ENCODE measurements at regions not wholly inside any gene's neighbourhood (a gene's known extent, or its start where the extent isn't known, plus 50 kb on each side); places are given as distances from the start of the nearest gene placed in this dataset.

DNA sequence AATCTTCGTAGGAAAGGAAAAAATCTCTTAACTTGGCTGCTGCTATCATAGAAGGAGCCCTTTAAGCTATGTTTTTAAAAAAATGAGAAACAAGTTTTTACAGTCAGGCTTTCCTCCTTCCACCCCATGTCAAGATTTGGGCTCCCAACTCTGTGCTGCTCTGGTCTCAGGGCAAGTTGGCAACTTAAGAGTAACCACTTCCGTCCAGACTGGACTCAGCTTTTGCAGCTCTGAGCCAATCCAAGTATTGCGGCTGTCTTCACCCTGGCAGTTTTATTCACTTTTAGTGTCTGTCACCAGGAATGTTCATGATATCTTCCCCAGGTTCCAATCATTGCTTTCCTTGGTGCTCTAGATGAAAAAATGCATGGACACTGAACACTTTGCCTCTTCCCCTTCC is 115.9 kb upstream of the GAS1 start:
- H3K4me3 ChIP-seq = no peak overlapping the region
- H3K36me3 ChIP-seq = no peaks in the 10 kb centered on the region
- H3K4me1 ChIP-seq = no peaks in the 10 kb centered on the region
- no peaks in the 10 kb centered on the region for H3K27me3 ChIP-seq (ENCODE audit: low read depth)
- TF ChIP-seq, protein P1, sequence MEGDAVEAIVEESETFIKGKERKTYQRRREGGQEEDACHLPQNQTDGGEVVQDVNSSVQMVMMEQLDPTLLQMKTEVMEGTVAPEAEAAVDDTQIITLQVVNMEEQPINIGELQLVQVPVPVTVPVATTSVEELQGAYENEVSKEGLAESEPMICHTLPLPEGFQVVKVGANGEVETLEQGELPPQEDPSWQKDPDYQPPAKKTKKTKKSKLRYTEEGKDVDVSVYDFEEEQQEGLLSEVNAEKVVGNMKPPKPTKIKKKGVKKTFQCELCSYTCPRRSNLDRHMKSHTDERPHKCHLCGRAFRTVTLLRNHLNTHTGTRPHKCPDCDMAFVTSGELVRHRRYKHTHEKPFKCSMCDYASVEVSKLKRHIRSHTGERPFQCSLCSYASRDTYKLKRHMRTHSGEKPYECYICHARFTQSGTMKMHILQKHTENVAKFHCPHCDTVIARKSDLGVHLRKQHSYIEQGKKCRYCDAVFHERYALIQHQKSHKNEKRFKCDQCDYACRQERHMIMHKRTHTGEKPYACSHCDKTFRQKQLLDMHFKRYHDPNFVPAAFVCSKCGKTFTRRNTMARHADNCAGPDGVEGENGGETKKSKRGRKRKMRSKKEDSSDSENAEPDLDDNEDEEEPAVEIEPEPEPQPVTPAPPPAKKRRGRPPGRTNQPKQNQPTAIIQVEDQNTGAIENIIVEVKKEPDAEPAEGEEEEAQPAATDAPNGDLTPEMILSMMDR (IDR thresholded peaks at IDR 0.05) = no peak
- intact Hi-C loops (cut with DNase I) = no loop called here
- no peak for ATAC-seq
- no peaks in the 10 kb centered on the region for H3K9me3 ChIP-seq
- DNase-seq = no peak
- no peak overlapping the region for H3K27ac ChIP-seq

DNA sequence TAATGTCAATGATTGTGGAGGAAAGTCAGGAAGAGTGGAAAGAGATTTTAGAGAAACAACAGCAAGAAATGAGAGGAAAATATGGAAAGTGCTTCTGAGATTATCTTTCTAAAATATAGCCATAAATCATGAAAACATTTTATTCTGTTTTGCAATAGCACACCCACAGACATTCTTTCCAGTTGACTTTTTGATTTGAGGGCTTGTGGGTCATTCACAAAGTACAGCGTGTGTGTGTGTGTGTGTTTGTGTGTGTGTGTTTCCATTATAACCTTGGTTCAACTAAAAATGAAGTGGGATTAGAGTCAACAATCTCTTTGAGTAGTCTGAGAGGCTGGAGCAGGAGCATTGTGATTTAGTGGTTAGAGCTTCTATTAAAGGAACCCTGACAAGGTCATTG is 116.6 kb upstream of the GAS1 start:
- Histone ChIP-seq H3K4me3 (no peak overlapping the region), H3K27me3 (ENCODE audit: low read depth) (no peaks in the 10 kb centered on the region), H3K36me3 (no peaks in the 10 kb centered on the region), H3K27ac (no peak overlapping the region), H3K4me1 (no peaks in the 10 kb centered on the region), H3K9me3 (no peaks in the 10 kb centered on the region)
- ATAC-seq = peak; percentile 35 to 59
- TF ChIP-seq, protein P1 (IDR thresholded peaks at IDR 0.05) = no peak
- intact Hi-C loops (cut with DNase I) = no loop called here
- DNase-seq = no peak

DNA sequence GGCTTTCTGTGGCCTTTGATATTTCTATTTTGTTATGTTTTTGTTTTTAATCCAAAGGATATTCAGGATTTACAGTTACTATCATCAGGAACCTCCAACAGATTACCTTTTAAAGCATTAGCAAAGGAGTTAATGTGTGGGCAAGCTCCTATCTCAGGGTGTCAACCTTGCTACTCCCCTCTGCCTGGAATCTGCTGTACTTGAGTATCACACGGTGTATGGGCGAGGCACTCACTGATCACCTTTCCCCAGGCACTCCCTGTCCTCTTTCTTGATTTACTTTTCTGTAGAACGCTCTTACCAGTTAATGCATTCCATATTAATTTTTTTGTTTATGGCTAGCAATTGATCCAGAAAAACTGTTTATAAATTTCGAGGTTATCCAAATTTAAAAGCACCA is 117.0 kb upstream of the GAS1 start:
- ATAC-seq (no peak), DNase-seq (no peak)
- Histone ChIP-seq H3K36me3 (no peaks in the 10 kb centered on the region), H3K9me3 (no peaks in the 10 kb centered on the region), H3K4me3 (no peak overlapping the region), H3K4me1 (no peaks in the 10 kb centered on the region), H3K27me3 (ENCODE audit: low read depth) (no peaks in the 10 kb centered on the region), H3K27ac (no peak overlapping the region)
- intact Hi-C loops (cut with DNase I) = no loop called here
- TF ChIP-seq, protein P1 (IDR thresholded peaks at IDR 0.05) = no peak

DNA sequence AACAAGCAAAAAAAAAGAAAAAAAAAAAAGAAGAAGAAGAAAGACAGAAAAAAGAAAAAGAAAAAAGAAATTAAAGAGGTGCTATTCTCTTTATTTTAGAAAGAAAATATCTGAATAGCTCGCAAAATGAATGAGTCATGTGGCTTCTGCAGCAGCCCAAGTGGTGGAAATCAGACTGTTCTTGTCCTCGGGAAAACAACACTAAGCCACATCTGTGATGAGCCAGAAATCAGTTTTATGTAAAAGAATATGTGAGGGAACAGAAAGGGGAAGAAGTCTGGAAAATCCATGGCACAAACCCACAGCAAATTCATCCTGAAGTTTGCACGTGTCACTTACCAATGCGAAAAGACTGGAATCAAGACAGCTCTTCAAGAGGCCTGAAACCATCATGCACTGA is 118.7 kb upstream of the GAS1 start:
- DNase-seq (no peak), ATAC-seq (no peak)
- Histone ChIP-seq H3K27me3 (ENCODE audit: low read depth) (no peaks in the 10 kb centered on the region), H3K4me1 (no peaks in the 10 kb centered on the region), H3K4me3 (no peak overlapping the region), H3K9me3 (no peaks in the 10 kb centered on the region), H3K36me3 (no peaks in the 10 kb centered on the region), H3K27ac (no peak overlapping the region)
- TF ChIP-seq, protein P1 (IDR thresholded peaks at IDR 0.05) = no peak
- intact Hi-C loops (cut with DNase I) = no loop called here

DNA sequence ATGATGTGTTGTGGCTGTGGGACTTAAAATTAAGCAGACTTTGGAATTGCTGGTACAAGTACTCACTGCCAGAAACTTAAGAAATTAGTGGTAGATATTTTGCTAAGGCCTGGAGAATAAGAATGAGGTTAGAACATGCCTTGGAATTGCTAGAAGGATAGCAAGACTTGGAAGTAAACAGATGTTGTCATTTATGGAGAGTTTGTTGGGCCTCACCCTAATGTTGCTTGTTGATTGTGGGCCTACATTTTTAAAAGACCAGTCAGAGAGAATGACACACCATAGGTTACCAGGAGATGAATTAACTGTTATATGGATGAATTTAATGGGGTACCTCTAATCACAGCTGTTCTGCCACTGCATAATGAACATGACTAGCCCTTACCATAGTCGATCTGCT is 120.1 kb upstream of the GAS1 start:
- Histone ChIP-seq H3K27me3 (ENCODE audit: low read depth) (no peaks in the 10 kb centered on the region), H3K4me3 (no peak overlapping the region), H3K27ac (no peak overlapping the region), H3K36me3 (no peaks in the 10 kb centered on the region), H3K4me1 (no peaks in the 10 kb centered on the region), H3K9me3 (no peaks in the 10 kb centered on the region)
- intact Hi-C loops (cut with DNase I) = no loop called here
- TF ChIP-seq, protein P1 (IDR thresholded peaks at IDR 0.05) = no peak
- DNase-seq (no peak), ATAC-seq (no peak)
